HAP-1 (cell line): ENCODE measurements at regions not wholly inside any gene's neighbourhood (a gene's known extent, or its start where the extent isn't known, plus 50 kb on each side); places are given as distances from the start of the nearest gene placed in this dataset.

ENCODE experiments used
- DNase-seq, 2 experiments: peaks; one replicate each; pipeline ENCODE4 v3.0.0-alpha.2; 2016 to 2020; ENCODE audit warnings: low spot score in 2 of 2
- H3K27me3 ChIP-seq: fragments of 250-450 bp; sonication (Bioruptor Pico); 2 replicates; pipeline ENCODE4 v1.5.1; 2020; ENCODE audit warnings: low read depth, mild to moderate bottlenecking, moderate library complexity
- H3K36me3 ChIP-seq: fragments of 250-450 bp; sonication (Bioruptor Pico); replicated peaks from 2 replicates; pipeline ENCODE4 v1.5.1; 2020; ENCODE audit warnings: mild to moderate bottlenecking
- H3K4me1 ChIP-seq: fragments of 250-450 bp; sonication (Bioruptor Pico); 2 replicates; pipeline ENCODE4 v1.5.1; 2020; ENCODE audit warnings: mild to moderate bottlenecking
- H3K4me3 ChIP-seq: fragments of 250-450 bp; sonication (Bioruptor Pico); 2 replicates; pipeline ENCODE4 v1.5.1; 2020; ENCODE audit warnings: mild to moderate bottlenecking, moderate library complexity
- H3K9me3 ChIP-seq: fragments of 250-450 bp; sonication (Bioruptor Pico); 2 replicates; pipeline ENCODE4 v1.5.1; 2020; ENCODE audit warnings: mild to moderate bottlenecking, moderate library complexity
- in situ Hi-C: fragments of 300-500 bp; cut with MboI; formaldehyde crosslinking; loops from 3 replicates; pipeline ENCODE4 v1.14.3; 2020; ENCODE audit warnings: low sequenced_read_pairs, inconsistent platforms, mixed read lengths

- H3K4me3 ChIP-seq, result no peak overlapping the region
- H3K36me3 ChIP-seq, result no peaks in the 10 kb centered on the region
- in situ Hi-C loops, result no loop called here
- H3K27me3 ChIP-seq, result no peaks in the 10 kb centered on the region
- no peaks in the 10 kb centered on the region for H3K4me1 ChIP-seq
- H3K9me3 ChIP-seq, result no peaks in the 10 kb centered on the region
- no peak for DNase-seq
Measured at GRCh38 chr6:24004659-24005058, 121.4 kb upstream of the NRSN1 start.

GRCh38 chr6:24006254-24006653 is 119.8 kb upstream of the NRSN1 start:
- Histone ChIP-seq H3K36me3 (no peaks in the 10 kb centered on the region), H3K27me3 (no peaks in the 10 kb centered on the region), H3K4me3 (no peak overlapping the region), H3K9me3 (no peaks in the 10 kb centered on the region), H3K4me1 (no peaks in the 10 kb centered on the region)
- DNase-seq, result no peak
- in situ Hi-C loops, result no loop called here

- Histone ChIP-seq H3K36me3 (no peaks in the 10 kb centered on the region), H3K27me3 (no peaks in the 10 kb centered on the region), H3K4me3 (no peak overlapping the region), H3K9me3 (no peaks in the 10 kb centered on the region), H3K4me1 (no peaks in the 10 kb centered on the region)
- in situ Hi-C loops, result no loop called here
- DNase-seq, result peak in 1 of 2 experiments; percentile 7
Measured at GRCh38 chr6:24009319-24009718, 116.7 kb upstream of the NRSN1 start.

GRCh38 chr6:24010133-24010532 is 115.9 kb upstream of the NRSN1 start:
- in situ Hi-C loops, result no loop called here
- Histone ChIP-seq H3K27me3 (no peaks in the 10 kb centered on the region), H3K4me1 (no peaks in the 10 kb centered on the region), H3K9me3 (no peaks in the 10 kb centered on the region), H3K4me3 (no peak overlapping the region), H3K36me3 (no peaks in the 10 kb centered on the region)
- DNase-seq, result no peak

- no peaks in the 10 kb centered on the region for H3K9me3 ChIP-seq
- no peaks in the 10 kb centered on the region for H3K4me1 ChIP-seq
- in situ Hi-C loops, result no loop called here
- no peaks in the 10 kb centered on the region for H3K27me3 ChIP-seq
- no peak for DNase-seq
- H3K36me3 ChIP-seq, result no peaks in the 10 kb centered on the region
- H3K4me3 ChIP-seq, result no peak overlapping the region
Measured at GRCh38 chr6:24016286-24016685, 109.7 kb upstream of the NRSN1 start.

GRCh38 chr6:24016857-24017256 is 109.2 kb upstream of the NRSN1 start:
- no peak for DNase-seq
- in situ Hi-C loops, result no loop called here
- H3K36me3 ChIP-seq, result no peaks in the 10 kb centered on the region
- H3K4me3 ChIP-seq, result no peak overlapping the region
- no peaks in the 10 kb centered on the region for H3K4me1 ChIP-seq
- no peaks in the 10 kb centered on the region for H3K27me3 ChIP-seq
- no peaks in the 10 kb centered on the region for H3K9me3 ChIP-seq

GRCh38 chr6:24019393-24019792 is 106.6 kb upstream of the NRSN1 start:
- Histone ChIP-seq H3K9me3 (no peaks in the 10 kb centered on the region), H3K27me3 (no peaks in the 10 kb centered on the region), H3K36me3 (no peaks in the 10 kb centered on the region), H3K4me1 (no peaks in the 10 kb centered on the region), H3K4me3 (no peak overlapping the region)
- in situ Hi-C loops, result no loop called here
- DNase-seq, result no peak

- no peaks in the 10 kb centered on the region for H3K27me3 ChIP-seq
- in situ Hi-C loops, result no loop called here
Measured at GRCh38 chr6:24019830-24020229, 106.2 kb upstream of the NRSN1 start.

GRCh38 chr6:24026050-24026449 is 100.0 kb upstream of the NRSN1 start:
- H3K4me1 ChIP-seq, result no peaks in the 10 kb centered on the region
- no peaks in the 10 kb centered on the region for H3K36me3 ChIP-seq
- H3K27me3 ChIP-seq, result no peaks in the 10 kb centered on the region
- H3K4me3 ChIP-seq, result no peak overlapping the region
- DNase-seq, result no peak
- in situ Hi-C loops, result no loop called here
- H3K9me3 ChIP-seq, result no peaks in the 10 kb centered on the region

More at GRCh38 chr6:24019830-24020229, 106.2 kb upstream of the NRSN1 start:
- H3K4me1 ChIP-seq, result no peaks in the 10 kb centered on the region
- H3K36me3 ChIP-seq, result no peaks in the 10 kb centered on the region
- H3K4me3 ChIP-seq, result no peak overlapping the region
- no peaks in the 10 kb centered on the region for H3K9me3 ChIP-seq
- no peak for DNase-seq

- H3K36me3 ChIP-seq, result no peaks in the 10 kb centered on the region
- no peaks in the 10 kb centered on the region for H3K27me3 ChIP-seq
- H3K4me3 ChIP-seq, result no peak overlapping the region
- no peak for DNase-seq
- H3K9me3 ChIP-seq, result no peaks in the 10 kb centered on the region
- no peaks in the 10 kb centered on the region for H3K4me1 ChIP-seq
- in situ Hi-C loops, result no loop called here
Measured at GRCh38 chr6:24031496-24031895, 94.5 kb upstream of the NRSN1 start.

- Histone ChIP-seq H3K36me3 (no peaks in the 10 kb centered on the region), H3K27me3 (no peaks in the 10 kb centered on the region), H3K4me1 (no peaks in the 10 kb centered on the region), H3K4me3 (no peak overlapping the region), H3K9me3 (no peaks in the 10 kb centered on the region)
- in situ Hi-C loops, result no loop called here
- DNase-seq, result no peak
Measured at GRCh38 chr6:24032896-24033688, 92.9 kb upstream of the NRSN1 start.

- in situ Hi-C loops, result no loop called here
- H3K4me3 ChIP-seq, result no peak overlapping the region
- no peaks in the 10 kb centered on the region for H3K36me3 ChIP-seq
- no peaks in the 10 kb centered on the region for H3K9me3 ChIP-seq
- DNase-seq, result no peak
- H3K4me1 ChIP-seq, result no peaks in the 10 kb centered on the region
- H3K27me3 ChIP-seq, result no peaks in the 10 kb centered on the region
Measured at GRCh38 chr6:24043848-24044247, 82.2 kb upstream of the NRSN1 start.

- H3K9me3 ChIP-seq, result no peaks in the 10 kb centered on the region
- no peaks in the 10 kb centered on the region for H3K27me3 ChIP-seq
- no peak for DNase-seq
- in situ Hi-C loops, result no loop called here
- H3K4me1 ChIP-seq, result no peaks in the 10 kb centered on the region
- no peak overlapping the region for H3K4me3 ChIP-seq
- no peaks in the 10 kb centered on the region for H3K36me3 ChIP-seq
Measured at GRCh38 chr6:24051942-24052589, 73.9 kb upstream of the NRSN1 start.

- H3K4me3 ChIP-seq, result no peak overlapping the region
- in situ Hi-C loops, result no loop called here
- H3K36me3 ChIP-seq, result no peaks in the 10 kb centered on the region
- H3K9me3 ChIP-seq, result no peaks in the 10 kb centered on the region
- no peaks in the 10 kb centered on the region for H3K4me1 ChIP-seq
- DNase-seq, result no peak
- H3K27me3 ChIP-seq, result no peaks in the 10 kb centered on the region
Measured at GRCh38 chr6:24052590-24052961, 73.4 kb upstream of the NRSN1 start.
